HEK293T (cell line): ENCODE measurements at regions not wholly inside any gene's neighbourhood (a gene's known extent, or its start where the extent isn't known, plus 50 kb on each side); places are given as distances from the start of the nearest gene placed in this dataset.

Experiments used
- CTCF ChIA-PET: fragments of 350-600 bp; formaldehyde crosslinking; extraction: SDS; loops from one replicate; lab custom pipeline; 2021; ENCODE audit warnings: antibody characterized with exemption, inconsistent platforms; lab: Yijun Ruan, JAX
- POLR2A ChIA-PET: fragments of 350-600 bp; formaldehyde crosslinking; extraction: SDS; loops from one replicate; lab custom pipeline; 2020; ENCODE audit warnings: antibody characterized with exemption, inconsistent platforms; lab: Yijun Ruan, JAX
- DNase-seq: peaks from one replicate; pipeline ENCODE4 v3.0.0; 2012; ENCODE audit warnings: mixed read lengths; ENCODE audit errors: extremely low spot score
- ARNT ChIP-seq: fragments of 450-650 bp; IDR thresholded peaks from 2 replicates; pipeline ENCODE4 v1.6.1; 2017; ENCODE audit warnings: mild to moderate bottlenecking
- BHLHE40 ChIP-seq: fragments of 450-650 bp; IDR thresholded peaks from 2 replicates; pipeline ENCODE4 v1.6.1; 2016; ENCODE audit warnings: mild to moderate bottlenecking, moderate library complexity, borderline replicate concordance
- CTBP1 ChIP-seq: fragments of 450-650 bp; IDR thresholded peaks from 2 replicates; pipeline ENCODE4 v1.6.1; 2016; ENCODE audit warnings: borderline replicate concordance
- ELF4 ChIP-seq: fragments of 450-650 bp; IDR thresholded peaks from 2 replicates; pipeline ENCODE4 v1.6.1; 2017; ENCODE audit warnings: antibody characterized with exemption
- FOXA1 ChIP-seq: fragments of 450-650 bp; IDR thresholded peaks from 2 replicates; pipeline ENCODE4 v1.6.1; 2016; ENCODE audit warnings: mild to moderate bottlenecking
- FOXK2 ChIP-seq: fragments of 450-650 bp; IDR thresholded peaks from 2 replicates; pipeline ENCODE4 v1.6.1; 2016; ENCODE audit warnings: mild to moderate bottlenecking
- FOXM1 ChIP-seq: fragments of 450-650 bp; IDR thresholded peaks from 2 replicates; pipeline ENCODE4 v1.6.1; 2017; ENCODE audit warnings: mild to moderate bottlenecking, borderline replicate concordance
- HDGF ChIP-seq: fragments of 450-650 bp; IDR thresholded peaks from 2 replicates; pipeline ENCODE4 v1.6.1; 2017; ENCODE audit warnings: antibody characterized with exemption, borderline replicate concordance
- L3MBTL2 ChIP-seq: fragments of 450-650 bp; conservative IDR thresholded peaks from 2 replicates; pipeline ENCODE4 v1.6.1; 2016; ENCODE audit warnings: mild to moderate bottlenecking
- LEF1 ChIP-seq: fragments of 450-650 bp; IDR thresholded peaks from 2 replicates; pipeline ENCODE4 v1.6.1; 2017; ENCODE audit warnings: mild to moderate bottlenecking, borderline replicate concordance
- NFRKB ChIP-seq: fragments of 450-650 bp; IDR thresholded peaks from 2 replicates; pipeline ENCODE4 v1.6.1; 2016; ENCODE audit warnings: mild to moderate bottlenecking, moderate library complexity
- SP1 ChIP-seq: fragments of 450-650 bp; IDR thresholded peaks from 2 replicates; pipeline ENCODE4 v1.6.1; 2017
- SUZ12 ChIP-seq: fragments of 450-650 bp; IDR thresholded peaks from 2 replicates; pipeline ENCODE4 v1.6.1; 2016; ENCODE audit warnings: mild to moderate bottlenecking
- TARDBP ChIP-seq: fragments of 450-650 bp; IDR thresholded peaks from 2 replicates; pipeline ENCODE4 v1.6.1; 2016
- ZNF384 ChIP-seq: fragments of 450-650 bp; IDR thresholded peaks from 2 replicates; pipeline ENCODE4 v1.6.1; 2016
- TF ChIP-seq, protein P1 (sequence below): fragments of 450-650 bp; IDR thresholded peaks from 2 replicates; pipeline ENCODE4 v1.6.1; 2016

- DNase-seq: no peak
- POLR2A ChIA-PET: no interaction called here
- CTCF ChIA-PET: no interaction called here
- TF ChIP-seq FOXA1 (no peak), BHLHE40 (no peak), L3MBTL2 (no peak), TARDBP (no peak), FOXM1 (no peak), HDGF (no peak), ZNF384 (no peak), SUZ12 (no peak), CTBP1 (no peak), ELF4 (no peak), ARNT (no peak)
- TF ChIP-seq, protein P1, sequence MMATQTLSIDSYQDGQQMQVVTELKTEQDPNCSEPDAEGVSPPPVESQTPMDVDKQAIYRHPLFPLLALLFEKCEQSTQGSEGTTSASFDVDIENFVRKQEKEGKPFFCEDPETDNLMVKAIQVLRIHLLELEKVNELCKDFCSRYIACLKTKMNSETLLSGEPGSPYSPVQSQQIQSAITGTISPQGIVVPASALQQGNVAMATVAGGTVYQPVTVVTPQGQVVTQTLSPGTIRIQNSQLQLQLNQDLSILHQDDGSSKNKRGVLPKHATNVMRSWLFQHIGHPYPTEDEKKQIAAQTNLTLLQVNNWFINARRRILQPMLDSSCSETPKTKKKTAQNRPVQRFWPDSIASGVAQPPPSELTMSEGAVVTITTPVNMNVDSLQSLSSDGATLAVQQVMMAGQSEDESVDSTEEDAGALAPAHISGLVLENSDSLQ: no peak
Observed at GRCh38 chr3:124652009-124652408, 78.2 kb upstream of the UMPS start.

- TF ChIP-seq LEF1: no peak
- TF ChIP-seq, protein P1: no peak
- TF ChIP-seq HDGF: no peak
- no peak for TF ChIP-seq ARNT
- TF ChIP-seq SUZ12: no peak
- TF ChIP-seq CTBP1: no peak
- no peak for TF ChIP-seq FOXM1
- TF ChIP-seq FOXK2: no peak
- TF ChIP-seq ELF4: no peak
- TF ChIP-seq SP1: no peak
- TF ChIP-seq ZNF384: no peak
- TF ChIP-seq TARDBP: no peak
- TF ChIP-seq NFRKB: no peak
- CTCF ChIA-PET: no interaction called here
- POLR2A ChIA-PET: no interaction called here
- DNase-seq: no peak
Observed at GRCh38 chr3:124653071-124653796, 77.0 kb upstream of the UMPS start.

DNA sequence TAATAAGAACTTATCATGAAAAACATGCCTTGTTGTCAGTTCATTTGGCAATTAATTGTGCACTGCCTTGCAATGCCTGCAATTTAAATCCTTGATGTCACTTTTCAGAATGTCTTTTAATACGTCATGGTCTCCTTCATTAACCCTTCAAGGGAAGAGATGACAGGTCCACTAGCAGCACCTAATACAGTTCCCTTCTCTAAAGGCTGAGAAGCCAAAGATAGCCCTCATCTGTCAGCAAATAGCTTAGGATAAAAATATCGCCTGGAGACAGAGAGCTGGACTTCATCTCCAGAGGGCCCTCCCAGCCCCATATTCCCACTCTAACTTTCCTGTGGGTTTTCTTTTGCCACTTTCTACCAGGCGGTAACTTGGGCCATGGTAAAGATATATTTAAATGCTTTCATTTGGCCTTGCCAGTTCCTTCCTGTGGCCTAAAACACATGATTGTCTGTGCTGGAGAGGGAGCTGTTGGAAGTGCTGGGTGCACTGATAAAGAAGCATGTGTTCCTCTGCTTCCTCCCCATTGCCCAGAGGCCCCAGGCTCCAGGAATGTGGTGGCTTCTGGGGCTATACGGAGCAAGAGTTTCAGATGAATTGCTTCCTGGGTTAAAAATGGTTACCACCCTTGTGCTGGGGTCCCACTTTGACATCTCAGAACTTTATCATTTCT is 76.3 kb upstream of the UMPS start:
- TF ChIP-seq SUZ12: no peak
- no peak for TF ChIP-seq CTBP1
- TF ChIP-seq, protein P1: no peak
- TF ChIP-seq L3MBTL2: no peak
- TF ChIP-seq ARNT: no peak
- TF ChIP-seq BHLHE40: no peak
- TF ChIP-seq ELF4: no peak
- ChIA-PET CTCF (no interaction called here), POLR2A (no interaction called here)
- no peak for DNase-seq

DNA sequence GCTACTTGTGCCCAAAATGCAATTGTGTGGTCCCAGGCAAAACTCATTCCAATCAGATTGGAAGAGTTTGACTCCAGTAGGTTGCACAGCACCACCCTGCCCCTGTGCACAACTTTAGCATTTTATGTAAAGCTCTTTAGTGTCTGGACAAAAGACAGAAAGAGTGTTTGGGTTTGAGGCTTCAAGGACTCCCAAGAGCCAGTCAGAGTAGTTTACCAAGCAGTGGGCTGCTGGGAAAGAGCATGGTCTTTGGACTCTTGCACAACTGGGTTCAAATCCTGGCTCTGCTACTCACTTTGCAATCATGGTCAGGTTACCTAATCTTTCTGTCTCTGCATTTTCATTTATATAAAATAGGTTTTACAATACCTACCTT is 75.8 kb upstream of the UMPS start:
- DNase-seq: no peak
- TF ChIP-seq NFRKB: no peak
- no peak for TF ChIP-seq SP1
- no peak for TF ChIP-seq SUZ12
- no peak for TF ChIP-seq ARNT
- TF ChIP-seq HDGF: no peak
- TF ChIP-seq, protein P1: no peak
- TF ChIP-seq L3MBTL2: no peak
- TF ChIP-seq ELF4: no peak
- TF ChIP-seq FOXM1: no peak
- TF ChIP-seq CTBP1: no peak
- CTCF ChIA-PET: no interaction called here
- POLR2A ChIA-PET: no interaction called here

DNA sequence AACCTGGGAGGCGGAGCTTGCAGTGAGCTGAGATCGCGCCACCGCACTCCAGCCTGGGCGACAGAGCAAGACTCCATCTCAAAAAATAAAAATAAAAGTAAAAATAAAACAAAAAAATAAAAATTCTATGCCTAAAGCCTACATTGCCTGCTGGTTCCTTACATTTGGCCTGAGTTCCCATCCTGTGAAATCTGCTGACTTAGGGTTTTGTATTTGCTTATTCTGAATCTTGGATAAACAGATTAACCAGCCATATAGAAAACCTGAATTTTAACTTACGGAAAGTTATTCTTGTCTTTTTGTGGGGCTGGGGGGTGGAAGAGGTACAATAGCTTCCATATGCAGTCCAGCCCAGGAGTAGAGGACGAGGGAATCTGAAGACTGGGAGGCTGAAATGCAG is 73.7 kb upstream of the UMPS start:
- ChIA-PET CTCF (no interaction called here), POLR2A (no interaction called here)
- DNase-seq: no peak
- TF ChIP-seq SUZ12 (no peak), FOXA1 (no peak), ARNT (no peak), CTBP1 (no peak), HDGF (no peak), FOXK2 (no peak), NFRKB (no peak), LEF1 (no peak), FOXM1 (no peak), L3MBTL2 (no peak), SP1 (no peak), TARDBP (no peak)
- TF ChIP-seq, protein P1: no peak
